ENCODE measurements at regions not wholly inside any gene's neighbourhood (a gene's known extent, or its start where the extent isn't known, plus 50 kb on each side); places are given as distances from the start of the nearest gene placed in this dataset.

GRCh38 chr1:173354937-173355280 lies 122.2 kb upstream of the PRDX6 start:
- no peak for DNase-seq (ENCODE audit: low read depth, low spot score)
- ChIA-PET CTCF (no interaction called here), POLR2A (no interaction called here)
- no peaks in the 10 kb centered on the region for H3K27me3 ChIP-seq (ENCODE audit: control insufficient read depth, insufficient read depth, low read length)
- H3K9me3 ChIP-seq (ENCODE audit: control insufficient read depth, insufficient read depth, low read length): peaks cover 4% of the 10 kb centered on the region; the same call in 1 of the 2 replicates
- TF ChIP-seq CTCF (IDR thresholded peaks at IDR 0.05; ENCODE audit: low read depth, low read length): no peak
- H3K27ac ChIP-seq (ENCODE audit: low read depth, low read length): no peak overlapping the region
- H3K4me3 ChIP-seq (ENCODE audit: low read depth, low read length): no peak overlapping the region

- no peak for TF ChIP-seq CTCF (IDR thresholded peaks at IDR 0.05; ENCODE audit: low read depth, low read length)
- no peak for DNase-seq (ENCODE audit: low read depth, low spot score)
- Histone ChIP-seq H3K9me3 (ENCODE audit: control insufficient read depth, insufficient read depth, low read length) (peaks cover 4% of the 10 kb centered on the region; the same call in 1 of the 2 replicates), H3K27me3 (ENCODE audit: control insufficient read depth, insufficient read depth, low read length) (no peaks in the 10 kb centered on the region), H3K27ac (ENCODE audit: low read depth, low read length) (no peak overlapping the region), H3K4me3 (ENCODE audit: low read depth, low read length) (no peak overlapping the region)
- POLR2A ChIA-PET: no interaction called here
- CTCF ChIA-PET: no interaction called here
Observed at GRCh38 chr1:173355281-173356031, 121.7 kb upstream of the PRDX6 start.

- H3K4me3 ChIP-seq (ENCODE audit: low read depth, low read length): no peak overlapping the region
- DNase-seq (ENCODE audit: low read depth, low spot score): no peak
- ChIA-PET POLR2A (no interaction called here), CTCF (interaction anchor here (1.1 kb wide), 1 partner anchor 101 kb away, joined by 4 read pairs; no protein-coding TSS in a partner anchor)
- H3K9me3 ChIP-seq (ENCODE audit: control insufficient read depth, insufficient read depth, low read length): peaks cover 4% of the 10 kb centered on the region; the same call in 1 of the 2 replicates
- no peaks in the 10 kb centered on the region for H3K27me3 ChIP-seq (ENCODE audit: control insufficient read depth, insufficient read depth, low read length)
- no peak for TF ChIP-seq CTCF (IDR thresholded peaks at IDR 0.05; ENCODE audit: low read depth, low read length)
- no peak overlapping the region for H3K27ac ChIP-seq (ENCODE audit: low read depth, low read length)
Observed at GRCh38 chr1:173356191-173356762, 120.9 kb upstream of the PRDX6 start.

GRCh38 chr1:173360487-173361063 lies 116.6 kb upstream of the PRDX6 start:
- no peak overlapping the region for H3K27ac ChIP-seq (ENCODE audit: low read depth, low read length)
- no peak for DNase-seq (ENCODE audit: low read depth, low spot score)
- no peak overlapping the region for H3K4me3 ChIP-seq (ENCODE audit: low read depth, low read length)
- H3K9me3 ChIP-seq (ENCODE audit: control insufficient read depth, insufficient read depth, low read length): no peaks in the 10 kb centered on the region
- no peak for TF ChIP-seq CTCF (IDR thresholded peaks at IDR 0.05; ENCODE audit: low read depth, low read length)
- CTCF ChIA-PET: no interaction called here
- POLR2A ChIA-PET: no interaction called here
- H3K27me3 ChIP-seq (ENCODE audit: control insufficient read depth, insufficient read depth, low read length): no peaks in the 10 kb centered on the region

- ChIA-PET CTCF (no interaction called here), POLR2A (no interaction called here)
- no peak for DNase-seq (ENCODE audit: low read depth, low spot score)
- TF ChIP-seq CTCF (IDR thresholded peaks at IDR 0.05; ENCODE audit: low read depth, low read length): no peak
- Histone ChIP-seq H3K27ac (ENCODE audit: low read depth, low read length) (no peak overlapping the region), H3K27me3 (ENCODE audit: control insufficient read depth, insufficient read depth, low read length) (no peaks in the 10 kb centered on the region), H3K9me3 (ENCODE audit: control insufficient read depth, insufficient read depth, low read length) (no peaks in the 10 kb centered on the region), H3K4me3 (ENCODE audit: low read depth, low read length) (no peak overlapping the region)
Observed at GRCh38 chr1:173362543-173362942, 114.6 kb upstream of the PRDX6 start.
